ENCODE measurements at regions not wholly inside any gene's neighbourhood (a gene's known extent, or its start where the extent isn't known, plus 50 kb on each side); places are given as distances from the start of the nearest gene placed in this dataset.

GRCh38 chr18:74023220-74023619 is 124.4 kb downstream of the FBXO15 start:
- Histone ChIP-seq H3K4me3 (no peak overlapping the region), H3K27ac (no peak overlapping the region), H3K9me3 (no peaks in the 10 kb centered on the region), H3K27me3 (no peaks in the 10 kb centered on the region), H3K4me1 (no peaks in the 10 kb centered on the region), H3K36me3 (no peaks in the 10 kb centered on the region)
- DNase-seq (ENCODE audit: extremely low spot score in 2 of 2) = no peak
- intact Hi-C loops (cut with DNase I) = no loop called here
- TF ChIP-seq POLR2A (IDR thresholded peaks at IDR 0.05) = no peak
- TF ChIP-seq POLR2AphosphoS5 (IDR thresholded peaks at IDR 0.05; ENCODE audit: insufficient read depth in 1 of 2, low read depth in 1 of 2) = no peak
- no peak for TF ChIP-seq CTCF (IDR thresholded peaks at IDR 0.05)

GRCh38 chr18:74019864-74020263 is 127.8 kb downstream of the FBXO15 start:
- TF ChIP-seq POLR2AphosphoS5 (IDR thresholded peaks at IDR 0.05; ENCODE audit: insufficient read depth in 1 of 2, low read depth in 1 of 2) (no peak), CTCF (IDR thresholded peaks at IDR 0.05) (no peak), POLR2A (IDR thresholded peaks at IDR 0.05) (no peak)
- intact Hi-C loops (cut with DNase I) = no loop called here
- no peak for DNase-seq (ENCODE audit: extremely low spot score in 2 of 2)

GRCh38 chr18:74013955-74014354 is 133.7 kb downstream of the FBXO15 start:
- TF ChIP-seq POLR2AphosphoS5 (IDR thresholded peaks at IDR 0.05; ENCODE audit: insufficient read depth in 1 of 2, low read depth in 1 of 2) (peak in 1 of 2 donors; percentile 61), CTCF (IDR thresholded peaks at IDR 0.05) (no peak)
- Histone ChIP-seq H3K36me3 (no peaks in the 10 kb centered on the region), H3K4me3 (no peak overlapping the region), H3K27ac (no peak overlapping the region), H3K9me3 (no peaks in the 10 kb centered on the region), H3K27me3 (no peaks in the 10 kb centered on the region), H3K4me1 (no peaks in the 10 kb centered on the region)
- no peak for DNase-seq (ENCODE audit: extremely low spot score in 2 of 2)
- intact Hi-C loops (cut with DNase I) = loop anchor here (5.0 kb wide), 1 partner anchor 358 kb away; no protein-coding TSS in a partner anchor

More at GRCh38 chr18:74019864-74020263, 127.8 kb downstream of the FBXO15 start:
- no peaks in the 10 kb centered on the region for H3K9me3 ChIP-seq
- no peaks in the 10 kb centered on the region for H3K36me3 ChIP-seq
- H3K4me1 ChIP-seq = no peaks in the 10 kb centered on the region
- H3K4me3 ChIP-seq = no peak overlapping the region
- no peak overlapping the region for H3K27ac ChIP-seq
- no peaks in the 10 kb centered on the region for H3K27me3 ChIP-seq

GRCh38 chr18:74012954-74013630 is 134.5 kb downstream of the FBXO15 start:
- TF ChIP-seq CTCF (IDR thresholded peaks at IDR 0.05) = no peak
- TF ChIP-seq POLR2AphosphoS5 (IDR thresholded peaks at IDR 0.05; ENCODE audit: insufficient read depth in 1 of 2, low read depth in 1 of 2) = no peak
- Histone ChIP-seq H3K9me3 (no peaks in the 10 kb centered on the region), H3K36me3 (no peaks in the 10 kb centered on the region), H3K4me1 (no peaks in the 10 kb centered on the region), H3K4me3 (no peak overlapping the region), H3K27ac (no peak overlapping the region), H3K27me3 (no peaks in the 10 kb centered on the region)
- no peak for DNase-seq (ENCODE audit: extremely low spot score in 2 of 2)
- intact Hi-C loops (cut with DNase I) = loop anchor here (5.0 kb wide), 1 partner anchor 359 kb away; no protein-coding TSS in a partner anchor

- no peak for TF ChIP-seq POLR2AphosphoS5 (IDR thresholded peaks at IDR 0.05; ENCODE audit: insufficient read depth in 1 of 2, low read depth in 1 of 2)
- TF ChIP-seq CTCF (IDR thresholded peaks at IDR 0.05) = no peak
- no peak for TF ChIP-seq POLR2A (IDR thresholded peaks at IDR 0.05)
- H3K4me3 ChIP-seq = no peak overlapping the region
- H3K27ac ChIP-seq = no peak overlapping the region
- H3K9me3 ChIP-seq = no peaks in the 10 kb centered on the region
- no peaks in the 10 kb centered on the region for H3K4me1 ChIP-seq
- H3K27me3 ChIP-seq = no peaks in the 10 kb centered on the region
- intact Hi-C loops (cut with DNase I) = no loop called here
- no peaks in the 10 kb centered on the region for H3K36me3 ChIP-seq
- no peak for DNase-seq (ENCODE audit: extremely low spot score in 2 of 2)
Observed at GRCh38 chr18:74006143-74006542, 141.5 kb downstream of the FBXO15 start.

Measured in vagina (tissue), 2 donors.